H1 (cell line): ENCODE measurements at regions not wholly inside any gene's neighbourhood (a gene's known extent, or its start where the extent isn't known, plus 50 kb on each side); places are given as distances from the start of the nearest gene placed in this dataset.

Experiments
- CTCF ChIA-PET: fragments of 300-600 bp; sonication (Branson Sonifier 250); formaldehyde crosslinking; loops from one replicate; lab custom pipeline; 2021; ENCODE audit not compliant: partially characterized antibody; lab: Charles Lee
- POLR2A ChIA-PET: fragments of 300-600 bp; sonication (Branson Sonifier 250); formaldehyde crosslinking; loops from one replicate; lab custom pipeline; 2021; ENCODE audit warnings: inconsistent platforms; ENCODE audit not compliant: partially characterized antibody; lab: Charles Lee
- DNase-seq, 2 experiments: peaks; one replicate each; pipeline versions ENCODE4 v3.0.0 to v3.0.0-alpha.2; 2010 to 2022; ENCODE audit warnings: low spot score in 2 of 2, low read depth in 1 of 2, mixed read lengths in 1 of 2
- FAIRE-seq: peaks from 2 replicates; lab custom pipeline; 2011; peaks lifted over from hg19 to GRCh38; lab: Jason Lieb, UNC
- H2AFZ ChIP-seq: 2 replicates; pipeline ENCODE4 v1.8.1; 2012; ENCODE audit warnings: low read length, inconsistent platforms
- H2AK5ac ChIP-seq: 2 replicates; pipeline ENCODE4 v1.6.1; 2013; ENCODE audit warnings: low read depth, low read length
- H2BK120ac ChIP-seq: replicated peaks from 2 replicates; pipeline ENCODE3; 2013; ENCODE audit warnings: low read depth, low read length, inconsistent platforms
- H2BK12ac ChIP-seq: 2 replicates; pipeline ENCODE4 v1.6.1; 2013; ENCODE audit warnings: low read depth, low read length
- H2BK15ac ChIP-seq: 2 replicates; pipeline ENCODE4 v1.6.1; 2013; ENCODE audit warnings: low read length
- H2BK20ac ChIP-seq: 2 replicates; pipeline ENCODE4 v1.6.1; 2013; ENCODE audit warnings: low read length
- H2BK5ac ChIP-seq: 2 replicates; pipeline ENCODE4 v1.6.1; 2013; ENCODE audit warnings: low read depth, low read length
- H3K14ac ChIP-seq: 2 replicates; pipeline ENCODE4 v1.6.1; 2013; ENCODE audit warnings: inconsistent platforms; ENCODE audit not compliant: insufficient read length
- H3K18ac ChIP-seq: 2 replicates; pipeline ENCODE4 v1.6.1; 2013; ENCODE audit warnings: low read length; ENCODE audit errors: extremely low read depth
- H3K23ac ChIP-seq: 2 replicates; pipeline ENCODE4 v1.6.1; 2013; ENCODE audit warnings: inconsistent platforms; ENCODE audit not compliant: insufficient read length
- H3K23me2 ChIP-seq: 2 replicates; pipeline ENCODE4 v1.6.1; 2013; ENCODE audit warnings: low read depth, low read length
- H3K27ac ChIP-seq: 2 replicates; pipeline ENCODE4 v1.6.1; 2011; ENCODE audit warnings: low read depth, low read length, inconsistent platforms
- H3K27me3 ChIP-seq, 4 experiments: replicated peaks in 1 of 4; 1 replicate in 1 of 4; 2 replicates in 3 of 4; pipeline versions ENCODE4 v1.6.1 to v1.8.1; 2011 to 2013; ENCODE audit warnings: low read length in 3 of 4, mild to moderate bottlenecking in 3 of 4, inconsistent platforms in 2 of 4, mixed read lengths in 2 of 4, moderate library complexity in 1 of 4; ENCODE audit not compliant: control insufficient read depth in 3 of 4, insufficient read depth in 3 of 4; ENCODE audit errors: extremely low read depth in 1 of 4
- H3K36me3 ChIP-seq, 4 experiments: 2 replicates each; pipeline versions ENCODE4 v1.6.1 to v1.8.1; 2011 to 2013; ENCODE audit warnings: mild to moderate bottlenecking in 4 of 4, low read length in 3 of 4, moderate library complexity in 2 of 4, control low read depth in 1 of 4, inconsistent platforms in 1 of 4; ENCODE audit not compliant: insufficient read depth in 4 of 4, control insufficient read depth in 2 of 4
- H3K4ac ChIP-seq: replicated peaks from 2 replicates; pipeline ENCODE3; 2013; ENCODE audit warnings: low read length, low read depth, mixed read lengths, inconsistent platforms; ENCODE audit not compliant: insufficient read length
- H3K4me1 ChIP-seq, 4 experiments: replicated peaks in 1 of 4; 1 replicate in 1 of 4; 2 replicates in 3 of 4; pipeline versions ENCODE4 v1.6.1 to v1.8.1; 2011 to 2013; ENCODE audit warnings: low read length in 3 of 4, inconsistent platforms in 2 of 4, mixed read lengths in 1 of 4; ENCODE audit not compliant: insufficient read depth in 4 of 4, control insufficient read depth in 3 of 4
- H3K4me2 ChIP-seq, 2 experiments: 2 replicates each; pipeline versions ENCODE4 v1.6.1 to v1.8.1; 2011 to 2013; ENCODE audit warnings: low read depth in 2 of 2, low read length in 2 of 2, control low read depth in 1 of 2, inconsistent platforms in 1 of 2, mild to moderate bottlenecking in 1 of 2; ENCODE audit not compliant: insufficient read depth in 1 of 2
- H3K4me3 ChIP-seq, 4 experiments: fragments of 200-600, 300-600 bp in 1 of 4; sonication (generic), shearing (Covaris generic), sonication (Bioruptor Twin) in 1 of 4; 2 replicates each; pipeline versions ENCODE4 v1.5.1 to v1.8.1; 2011 to 2016; ENCODE audit warnings: low read length in 4 of 4, low read depth in 3 of 4, control low read depth in 2 of 4, inconsistent platforms in 2 of 4, mild to moderate bottlenecking in 2 of 4, mixed read lengths in 1 of 4, moderate library complexity in 1 of 4; ENCODE audit not compliant: insufficient read depth in 2 of 4; ENCODE audit errors: extremely low read depth in 1 of 4
- H3K56ac ChIP-seq: replicated peaks from 2 replicates; pipeline ENCODE3; 2013; ENCODE audit warnings: low read depth, mild to moderate bottlenecking, mixed read lengths, low read length, inconsistent platforms; ENCODE audit not compliant: insufficient read length
- H3K79me1 ChIP-seq: 2 replicates; pipeline ENCODE4 v1.6.1; 2013; ENCODE audit warnings: low read depth, low read length, control low read depth
- H3K79me2 ChIP-seq, 2 experiments: 2 replicates each; pipeline versions ENCODE4 v1.6.1 to v1.8.1; 2012 to 2013; ENCODE audit warnings: low read length in 2 of 2, mild to moderate bottlenecking in 2 of 2, inconsistent platforms in 1 of 2; ENCODE audit not compliant: insufficient read depth in 2 of 2, control insufficient read depth in 1 of 2
- H3K9ac ChIP-seq, 4 experiments: replicated peaks in 1 of 4; 1 replicate in 1 of 4; 2 replicates in 3 of 4; pipeline versions ENCODE4 v1.6.1 to v1.8.1; 2011 to 2013; ENCODE audit warnings: low read depth in 3 of 4, low read length in 3 of 4, control low read depth in 2 of 4, mild to moderate bottlenecking in 2 of 4, moderate library complexity in 2 of 4, inconsistent platforms in 1 of 4; ENCODE audit errors: extremely low read depth in 1 of 4
- H3K9me3 ChIP-seq, 2 experiments: 2 replicates each; pipeline versions ENCODE4 v1.6.1 to v1.8.1; 2012 to 2013; ENCODE audit warnings: mild to moderate bottlenecking in 2 of 2, moderate library complexity in 2 of 2, control low read depth in 1 of 2, inconsistent platforms in 1 of 2, low read depth in 1 of 2, low read length in 1 of 2, mixed read lengths in 1 of 2; ENCODE audit not compliant: insufficient read depth in 2 of 2
- H4K20me1 ChIP-seq, 2 experiments: replicated peaks in 1 of 2; 2 replicates each; pipeline versions ENCODE3 to v1.8.1; 2011 to 2013; ENCODE audit warnings: inconsistent platforms in 2 of 2, low read length in 2 of 2, mild to moderate bottlenecking in 1 of 2; ENCODE audit not compliant: insufficient read depth in 2 of 2, control insufficient read depth in 1 of 2
- H4K5ac ChIP-seq: 2 replicates; pipeline ENCODE4 v1.6.1; 2013; ENCODE audit warnings: low read length, low read depth, mixed read lengths, inconsistent platforms; ENCODE audit not compliant: insufficient read length
- H4K8ac ChIP-seq: 2 replicates; pipeline ENCODE4 v1.8.0; 2013; ENCODE audit warnings: mild to moderate bottlenecking, moderate library complexity, low read length, inconsistent platforms; ENCODE audit not compliant: insufficient read depth; ENCODE audit errors: extremely low read depth
- H4K91ac ChIP-seq: replicated peaks from 2 replicates; pipeline ENCODE3; 2013; ENCODE audit warnings: low read length, mixed read lengths, inconsistent platforms; ENCODE audit not compliant: insufficient read length
- EGR1 ChIP-seq: IDR thresholded peaks from 2 replicates; pipeline ENCODE4 v1.6.1; 2011; ENCODE audit warnings: low read depth, low read length, borderline replicate concordance
- FOSL1 ChIP-seq: IDR thresholded peaks from 2 replicates; pipeline ENCODE4 v1.6.1; 2011; ENCODE audit warnings: mild to moderate bottlenecking, low read depth, low read length, moderate library complexity; ENCODE audit not compliant: insufficient read depth
- HDAC2 ChIP-seq, 2 experiments: fragments of 300-600 bp in 1 of 2; sonication (generic) in 1 of 2; IDR thresholded peaks; 2 replicates each; pipeline ENCODE4 v1.6.1; 2011 to 2012; ENCODE audit warnings: low read depth in 2 of 2, low read length in 2 of 2, mild to moderate bottlenecking in 2 of 2, moderate library complexity in 2 of 2, borderline replicate concordance in 1 of 2, inconsistent platforms in 1 of 2
- HDAC6 ChIP-seq: IDR thresholded peaks from one replicate; pipeline ENCODE4 v1.7.1; 2012; ENCODE audit warnings: low read depth, mild to moderate bottlenecking, inconsistent platforms, low read length, moderate library complexity
- JUND ChIP-seq: IDR thresholded peaks from 2 replicates; pipeline ENCODE4 v1.6.1; 2011; ENCODE audit warnings: mild to moderate bottlenecking, improper control_type of control experiment, low read length
- PHF8 ChIP-seq: fragments of 200-600 bp; sonication (generic); conservative IDR thresholded peaks from 2 replicates; pipeline ENCODE4 v1.7.1; 2012; ENCODE audit warnings: low read depth, mild to moderate bottlenecking, inconsistent platforms, low read length, moderate library complexity
- RNF2 ChIP-seq: fragments of 200-900, 300-1000 bp; sonication (generic); IDR thresholded peaks from 2 replicates; pipeline ENCODE4 v1.7.1; 2016; ENCODE audit warnings: borderline replicate concordance, low read depth, mild to moderate bottlenecking, antibody characterized with exemption, low read length; ENCODE audit not compliant: poor library complexity, severe bottlenecking; ENCODE audit errors: missing control alignments
- RXRA ChIP-seq: IDR thresholded peaks from 2 replicates; pipeline ENCODE4 v1.6.1; 2011; ENCODE audit warnings: low read depth, mild to moderate bottlenecking, low read length, moderate library complexity; ENCODE audit not compliant: insufficient read depth
- SIRT6 ChIP-seq: IDR thresholded peaks from one replicate; pipeline ENCODE4 v1.7.1; 2012; ENCODE audit warnings: low read length, inconsistent platforms
- TBP ChIP-seq: IDR thresholded peaks from 2 replicates; pipeline ENCODE4 v1.6.1; 2011; ENCODE audit warnings: low read depth, low read length, improper control_type of control experiment
- TF ChIP-seq, protein P1 (sequence below): IDR thresholded peaks from 2 replicates; pipeline ENCODE4 v1.6.1; 2012; ENCODE audit warnings: inconsistent platforms
- TF ChIP-seq, protein P2 (sequence below): IDR thresholded peaks from 2 replicates; pipeline ENCODE4 v1.6.1; 2011; ENCODE audit warnings: low read length, improper control_type of control experiment

DNA sequence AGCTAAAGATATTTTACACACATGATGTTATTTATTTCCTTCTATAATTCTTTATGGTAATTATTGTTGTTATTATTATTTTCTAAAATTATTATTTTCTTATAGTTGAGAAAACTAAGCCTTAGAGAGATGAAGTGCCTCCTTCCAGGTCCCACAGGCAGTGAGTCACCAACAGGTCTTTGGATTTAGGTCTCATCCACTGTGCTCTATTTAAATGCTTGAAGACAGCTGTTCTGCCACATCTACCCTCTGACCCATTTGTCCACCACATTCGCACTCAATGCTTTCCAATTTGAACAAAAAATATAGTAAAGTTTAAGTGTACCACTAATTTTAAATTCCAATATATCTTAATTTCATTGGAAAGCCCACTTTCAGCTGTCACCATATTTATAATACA is 566.4 kb downstream of the PPARGC1A start (continued):
- TF ChIP-seq RXRA, result no peak

DNA sequence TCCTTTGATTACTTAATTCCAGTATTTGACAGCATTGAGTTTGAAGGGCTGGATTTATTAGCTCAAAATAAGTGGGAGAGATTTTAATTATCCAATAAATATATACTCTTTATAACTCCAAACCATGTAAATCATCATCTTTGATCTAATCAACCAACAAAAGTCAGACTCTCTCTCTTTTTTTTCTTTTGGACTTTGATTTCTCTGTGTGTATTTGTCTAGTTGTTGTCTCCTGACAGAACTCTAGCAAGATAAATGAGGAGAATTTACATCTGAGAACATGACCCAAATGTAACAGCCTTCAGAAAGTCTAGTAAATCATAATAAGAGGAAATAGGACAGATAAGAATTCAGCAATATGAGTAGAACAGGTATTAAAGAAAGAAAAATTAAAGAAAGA is 567.1 kb downstream of the PPARGC1A start:
- H3K79me1 ChIP-seq, result no peaks in the 10 kb centered on the region
- no peak overlapping the region for H2BK15ac ChIP-seq
- CTCF ChIA-PET, result no interaction called here
- H3K23me2 ChIP-seq, result no peaks in the 10 kb centered on the region; the same call in 1 of the 2 replicates
- H3K23ac ChIP-seq, result no peak overlapping the region
- no peak overlapping the region for H3K4me3 ChIP-seq
- POLR2A ChIA-PET, result no interaction called here
- no peak overlapping the region for H4K5ac ChIP-seq
- H3K14ac ChIP-seq, result no peak overlapping the region
- no peaks in the 10 kb centered on the region for H3K79me2 ChIP-seq
- no peak overlapping the region for H3K56ac ChIP-seq
- no peak overlapping the region for H2AK5ac ChIP-seq
- H3K9ac ChIP-seq, result no peak overlapping the region
- H2AFZ ChIP-seq, result no peak overlapping the region
- no peaks in the 10 kb centered on the region for H3K36me3 ChIP-seq
- no peak overlapping the region for H4K8ac ChIP-seq
- DNase-seq (no peak), FAIRE-seq (no peak)
- H3K27ac ChIP-seq, result no peak overlapping the region
- no peaks in the 10 kb centered on the region for H3K9me3 ChIP-seq
- no peaks in the 10 kb centered on the region for H3K27me3 ChIP-seq
- H3K4ac ChIP-seq, result no peak overlapping the region
- no peak overlapping the region for H4K91ac ChIP-seq
- no peak overlapping the region for H2BK120ac ChIP-seq
- H3K4me1 ChIP-seq, result 0 out of 7 replicates have a peak, but pooled peaks cover 0 to 3% (median 0%) of the 10 kb centered on the region in 4 experiments
- no peak overlapping the region for H2BK12ac ChIP-seq
- no peak overlapping the region for H3K18ac ChIP-seq
- no peaks in the 10 kb centered on the region for H4K20me1 ChIP-seq
- H2BK5ac ChIP-seq, result no peak overlapping the region
- no peak overlapping the region for H3K4me2 ChIP-seq
- no peak overlapping the region for H2BK20ac ChIP-seq
- no peak for TF ChIP-seq HDAC2 (IDR thresholded peaks at IDR 0.05; ENCODE audit: borderline replicate concordance in 1 of 2, low read depth in 2 of 2, low read length in 2 of 2)
- no peak for TF ChIP-seq TBP
- no peak for TF ChIP-seq PHF8
- TF ChIP-seq, protein P1, sequence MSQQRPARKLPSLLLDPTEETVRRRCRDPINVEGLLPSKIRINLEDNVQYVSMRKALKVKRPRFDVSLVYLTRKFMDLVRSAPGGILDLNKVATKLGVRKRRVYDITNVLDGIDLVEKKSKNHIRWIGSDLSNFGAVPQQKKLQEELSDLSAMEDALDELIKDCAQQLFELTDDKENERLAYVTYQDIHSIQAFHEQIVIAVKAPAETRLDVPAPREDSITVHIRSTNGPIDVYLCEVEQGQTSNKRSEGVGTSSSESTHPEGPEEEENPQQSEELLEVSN, result no peak
- TF ChIP-seq HDAC6, result no peak
- TF ChIP-seq EGR1, result no peak
- TF ChIP-seq, protein P2, sequence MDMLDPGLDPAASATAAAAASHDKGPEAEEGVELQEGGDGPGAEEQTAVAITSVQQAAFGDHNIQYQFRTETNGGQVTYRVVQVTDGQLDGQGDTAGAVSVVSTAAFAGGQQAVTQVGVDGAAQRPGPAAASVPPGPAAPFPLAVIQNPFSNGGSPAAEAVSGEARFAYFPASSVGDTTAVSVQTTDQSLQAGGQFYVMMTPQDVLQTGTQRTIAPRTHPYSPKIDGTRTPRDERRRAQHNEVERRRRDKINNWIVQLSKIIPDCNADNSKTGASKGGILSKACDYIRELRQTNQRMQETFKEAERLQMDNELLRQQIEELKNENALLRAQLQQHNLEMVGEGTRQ, result no peak
- no peak for TF ChIP-seq JUND
- no peak for TF ChIP-seq FOSL1
- no peak for TF ChIP-seq SIRT6
- no peak for TF ChIP-seq RNF2
